GM23248 (cell line): ENCODE measurements at regions not wholly inside any gene's neighbourhood (a gene's known extent, or its start where the extent isn't known, plus 50 kb on each side); places are given as distances from the start of the nearest gene placed in this dataset.

Experiments
- DNase-seq: peaks from one replicate; pipeline ENCODE4 v3.0.0-alpha.2; 2015
- H2AFZ ChIP-seq: fragments of 200-600 bp; sonication (generic); 2 replicates; pipeline ENCODE4 v1.6.1; 2016; ENCODE audit warnings: antibody characterized with exemption
- H3F3A ChIP-seq: fragments of 200-600 bp; sonication (generic); 2 replicates; pipeline ENCODE4 v1.6.1; 2016; ENCODE audit warnings: mild to moderate bottlenecking, antibody characterized with exemption, mixed run types; ENCODE audit not compliant: insufficient read depth
- H3K27ac ChIP-seq: fragments of 200-600 bp; sonication (generic); 2 replicates; pipeline ENCODE4 v1.5.1; 2016; ENCODE audit warnings: mild to moderate bottlenecking
- H3K27me3 ChIP-seq: fragments of 200-600 bp; sonication (generic); replicated peaks from 2 replicates; pipeline ENCODE4 v1.6.1; 2016; ENCODE audit warnings: mild to moderate bottlenecking; ENCODE audit not compliant: insufficient read depth
- H3K36me3 ChIP-seq: fragments of 200-600 bp; sonication (generic); 2 replicates; pipeline ENCODE4 v1.6.1; 2016; ENCODE audit warnings: low read depth, mild to moderate bottlenecking
- H3K4me1 ChIP-seq: fragments of 200-600 bp; sonication (generic); 2 replicates; pipeline ENCODE4 v1.6.1; 2016; ENCODE audit warnings: mild to moderate bottlenecking; ENCODE audit not compliant: insufficient read depth
- H3K4me2 ChIP-seq: fragments of 200-600 bp; sonication (generic); one replicate; pipeline ENCODE4 v1.6.1; 2016; ENCODE audit warnings: mild to moderate bottlenecking; ENCODE audit not compliant: unreplicated experiment
- H3K4me3 ChIP-seq: fragments of 200-600 bp; sonication (generic); 2 replicates; pipeline ENCODE4 v1.5.1; 2016; ENCODE audit warnings: mild to moderate bottlenecking
- H3K79me2 ChIP-seq: fragments of 200-600 bp; sonication (generic); 2 replicates; pipeline ENCODE4 v1.6.1; 2016; ENCODE audit warnings: mild to moderate bottlenecking; ENCODE audit not compliant: insufficient read depth
- H3K9ac ChIP-seq: fragments of 200-600 bp; sonication (generic); 2 replicates; pipeline ENCODE4 v1.6.1; 2016; ENCODE audit warnings: mild to moderate bottlenecking
- H3K9me2 ChIP-seq: fragments of 200-600 bp; sonication (generic); 2 replicates; pipeline ENCODE4 v1.6.1; 2016; ENCODE audit warnings: mixed run types, mild to moderate bottlenecking, moderate library complexity; ENCODE audit not compliant: insufficient read depth
- H3K9me3 ChIP-seq: fragments of 200-600 bp; sonication (generic); one replicate; pipeline ENCODE4 v1.6.1; 2017; ENCODE audit warnings: low read depth
- H4K20me1 ChIP-seq: fragments of 200-600 bp; sonication (generic); 2 replicates; pipeline ENCODE4 v1.6.0; 2016; ENCODE audit not compliant: insufficient read depth
- EZH2 ChIP-seq: fragments of 200-600 bp; sonication (generic); IDR thresholded peaks from 2 replicates; pipeline ENCODE4 v1.6.1; 2018; ENCODE audit warnings: antibody characterized with exemption, mild to moderate bottlenecking; ENCODE audit not compliant: insufficient read depth, poor library complexity, severe bottlenecking
- EZH2phosphoT487 ChIP-seq: fragments of 200-600 bp; sonication (generic); IDR thresholded peaks from 2 replicates; pipeline ENCODE4 v1.6.1; 2018; ENCODE audit warnings: antibody characterized with exemption, moderate library complexity, mild to moderate bottlenecking, low read depth; ENCODE audit not compliant: insufficient read depth
- whole genome bisulfite sequencing, 2 experiments: methylation state at CpG; one replicate each; pipeline ENCODE4 v1.1.6; 2015 to 2017; ENCODE audit warnings: low lambda C conversion rate in 2 of 2, low coverage in 1 of 2; ENCODE audit errors: missing lambda C conversion rate in 2 of 2; 5-methylcytosine and 5-hydroxymethylcytosine counted together
- in situ Hi-C: fragments of 300-500 bp; cut with MboI; formaldehyde crosslinking; loops from 2 replicates; pipeline ENCODE4 v1.15.0; 2020

- no peak overlapping the region for H3K27ac ChIP-seq
- H3K9me2 ChIP-seq, result no peaks in the 10 kb centered on the region
- H3K4me1 ChIP-seq, result no peaks in the 10 kb centered on the region
- H3K4me2 ChIP-seq, result no peak overlapping the region
- no peaks in the 10 kb centered on the region for H3F3A ChIP-seq
- H2AFZ ChIP-seq, result no peak overlapping the region
- TF ChIP-seq EZH2phosphoT487 (no peak), EZH2 (no peak)
- H3K9ac ChIP-seq, result no peak overlapping the region
- H3K36me3 ChIP-seq, result no peaks in the 10 kb centered on the region
- H3K9me3 ChIP-seq, result no peaks in the 10 kb centered on the region
- in situ Hi-C loops, result loop anchor here (25.0 kb wide), 2 partner anchors 837 to 1062 kb away; partner anchors contain the start of gene TGFB2
- H3K79me2 ChIP-seq, result no peaks in the 10 kb centered on the region
- WGBS, 2 experiments, result 58 to 64% methylated on average over 2 of the region's 2 CpGs
- no peaks in the 10 kb centered on the region for H4K20me1 ChIP-seq
- no peaks in the 10 kb centered on the region for H3K27me3 ChIP-seq
- no peak for DNase-seq
- H3K4me3 ChIP-seq, result no peak overlapping the region
Measured at GRCh38 chr1:219398815-219399396, 214.0 kb downstream of the ZC3H11B start.

DNA sequence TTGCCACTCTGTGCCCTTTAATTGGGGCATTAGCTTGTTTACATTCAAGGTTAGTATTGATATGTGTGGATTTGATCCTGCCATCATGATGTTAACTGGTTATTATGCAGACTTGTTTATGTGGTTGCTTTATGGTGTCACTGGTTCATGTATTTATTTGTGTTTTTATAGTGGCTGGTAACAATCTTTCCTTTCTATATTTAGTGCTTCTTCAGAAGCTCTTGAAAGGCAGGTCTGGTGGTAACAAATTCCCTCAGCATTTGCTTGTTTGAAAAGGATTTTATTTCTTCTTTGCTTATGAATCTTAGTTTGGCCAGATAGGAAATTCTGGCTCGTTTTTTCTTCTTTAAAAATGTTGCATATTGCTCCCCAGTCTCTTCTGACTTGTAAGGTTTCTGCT is 215.4 kb downstream of the ZC3H11B start:
- DNase-seq, result no peak
- no peak overlapping the region for H2AFZ ChIP-seq
- TF ChIP-seq EZH2phosphoT487 (no peak), EZH2 (no peak)
- H4K20me1 ChIP-seq, result no peaks in the 10 kb centered on the region
- no peak overlapping the region for H3K4me3 ChIP-seq
- H3K27me3 ChIP-seq, result no peaks in the 10 kb centered on the region
- WGBS, 2 experiments, result 0 to 6% methylated on average over 1 of the region's 1 CpG
- no peak overlapping the region for H3K4me2 ChIP-seq
- in situ Hi-C loops, result loop anchor here (25.0 kb wide), 2 partner anchors 835 to 1060 kb away; partner anchors contain the start of gene TGFB2
- H3K27ac ChIP-seq, result no peak overlapping the region
- no peaks in the 10 kb centered on the region for H3K79me2 ChIP-seq
- H3K9ac ChIP-seq, result no peak overlapping the region
- no peaks in the 10 kb centered on the region for H3K9me2 ChIP-seq
- H3K4me1 ChIP-seq, result no peaks in the 10 kb centered on the region
- no peaks in the 10 kb centered on the region for H3K9me3 ChIP-seq
- no peaks in the 10 kb centered on the region for H3F3A ChIP-seq
- H3K36me3 ChIP-seq, result no peaks in the 10 kb centered on the region

GRCh38 chr1:219391297-219391696 is 217.6 kb downstream of the LYPLAL1 start:
- H3K9me3 ChIP-seq, result no peaks in the 10 kb centered on the region
- no peaks in the 10 kb centered on the region for H4K20me1 ChIP-seq
- no peaks in the 10 kb centered on the region for H3F3A ChIP-seq
- TF ChIP-seq EZH2phosphoT487 (no peak), EZH2 (no peak)
- no peaks in the 10 kb centered on the region for H3K9me2 ChIP-seq
- H3K9ac ChIP-seq, result no peak overlapping the region
- H3K4me2 ChIP-seq, result no peak overlapping the region
- H3K27me3 ChIP-seq, result no peaks in the 10 kb centered on the region
- H3K4me3 ChIP-seq, result no peak overlapping the region
- in situ Hi-C loops, result loop anchor here (25.0 kb wide), 2 partner anchors 829 to 1054 kb away; partner anchors contain the start of gene TGFB2
- no peaks in the 10 kb centered on the region for H3K79me2 ChIP-seq
- no peak overlapping the region for H2AFZ ChIP-seq
- no peaks in the 10 kb centered on the region for H3K36me3 ChIP-seq
- no peak overlapping the region for H3K27ac ChIP-seq
- H3K4me1 ChIP-seq, result no peaks in the 10 kb centered on the region
- DNase-seq, result no peak

- no peak overlapping the region for H3K27ac ChIP-seq
- H3K4me1 ChIP-seq, result no peaks in the 10 kb centered on the region
- H3K4me3 ChIP-seq, result no peak overlapping the region
- no peaks in the 10 kb centered on the region for H3K79me2 ChIP-seq
- no peaks in the 10 kb centered on the region for H3K27me3 ChIP-seq
- no peaks in the 10 kb centered on the region for H4K20me1 ChIP-seq
- H3K9me3 ChIP-seq, result no peaks in the 10 kb centered on the region
- no peak for DNase-seq
- H3K9me2 ChIP-seq, result no peaks in the 10 kb centered on the region
- in situ Hi-C loops, result loop anchor here (25.0 kb wide), 2 partner anchors 825 to 1050 kb away; partner anchors contain the start of gene TGFB2
- H3K36me3 ChIP-seq, result no peaks in the 10 kb centered on the region
- H3F3A ChIP-seq, result no peaks in the 10 kb centered on the region
- H2AFZ ChIP-seq, result no peak overlapping the region
- no peak overlapping the region for H3K4me2 ChIP-seq
- no peak overlapping the region for H3K9ac ChIP-seq
- 88 to 89% methylated on average over 1 of the region's 1 CpG for WGBS, 2 experiments
- TF ChIP-seq EZH2phosphoT487, result no peak
- no peak for TF ChIP-seq EZH2
Measured at GRCh38 chr1:219387211-219387610, 213.5 kb downstream of the LYPLAL1 start.
